K562 (cell line): ENCODE measurements at regions not wholly inside any gene's neighbourhood (a gene's known extent, or its start where the extent isn't known, plus 50 kb on each side); places are given as distances from the start of the nearest gene placed in this dataset.

Source experiments
- ATAC-seq: fragments of 200-7000 bp; cut with Tn5 transposase; 3 replicates; pipeline ENCODE4 v1.9.1; 2020; ENCODE audit warnings: moderate library complexity
- BruUV-seq: library from RNA; stranded (reverse); fragments of 400-500 nt; replicated peaks from 2 replicates; lab custom pipeline; 2021; lab: Mats Ljungman, UMichigan
- CTCF ChIA-PET: fragments of 300-600 bp; formaldehyde crosslinking; extraction: SDS; loops from one replicate; lab custom pipeline; 2021; ENCODE audit warnings: low intra/inter-chr PET ratio; lab: Yijun Ruan, JAX
- POLR2A ChIA-PET: fragments of 300-600, 350-650 bp; sonication (Branson Sonifier 250); formaldehyde crosslinking; extraction: SDS; loops from one replicate; lab custom pipeline; 2021; ENCODE audit warnings: antibody characterized with exemption, inconsistent platforms; lab: Yijun Ruan, JAX
- DNase-seq, 4 experiments: peaks; one replicate each; pipeline versions ENCODE4 v3.0.0 to v3.0.0-alpha.2; 2011 to 2018; ENCODE audit warnings: low spot score in 3 of 4, mixed read lengths in 3 of 4; ENCODE audit errors: extremely low read depth in 1 of 4
- FAIRE-seq: peaks from 2 replicates; lab custom pipeline; 2011; peaks lifted over from hg19 to GRCh38; lab: Jason Lieb, UNC
- H2AFZ ChIP-seq: 2 replicates; pipeline ENCODE4 v1.6.0; 2011; ENCODE audit warnings: low read depth, low read length, control low read depth, inconsistent platforms
- H3K27ac ChIP-seq: fragments of 200-600 bp; 3 replicates; pipeline ENCODE4 v1.8.0; 2011; ENCODE audit warnings: low read depth, mild to moderate bottlenecking, control low read depth, inconsistent platforms, low read length, moderate library complexity, mixed read lengths; ENCODE audit errors: extremely low read depth
- H3K27me3 ChIP-seq, 2 experiments: fragments of 300-600 bp in 1 of 2; 2 replicates in 1 of 2; 3 replicates in 1 of 2; pipeline versions ENCODE4 v1.6.0 to v1.8.0; 2011; ENCODE audit warnings: inconsistent platforms in 2 of 2, low read length in 2 of 2, mild to moderate bottlenecking in 1 of 2, mixed read lengths in 1 of 2, moderate library complexity in 1 of 2; ENCODE audit not compliant: control insufficient read depth in 2 of 2, insufficient read depth in 2 of 2
- H3K36me3 ChIP-seq: fragments of 300-600 bp; 3 replicates; pipeline ENCODE4 v1.8.0; 2011; ENCODE audit warnings: mild to moderate bottlenecking, low read length, inconsistent platforms; ENCODE audit not compliant: control insufficient read depth, insufficient read depth
- H3K4me1 ChIP-seq, 2 experiments: fragments of 200-600 bp in 1 of 2; replicated peaks in 1 of 2; 2 replicates in 1 of 2; 3 replicates in 1 of 2; pipeline versions ENCODE4 v1.5.1 to v1.8.0; 2011; ENCODE audit warnings: inconsistent platforms in 2 of 2, low read length in 2 of 2, mild to moderate bottlenecking in 1 of 2, mixed read lengths in 1 of 2, moderate library complexity in 1 of 2; ENCODE audit not compliant: control insufficient read depth in 2 of 2, insufficient read depth in 2 of 2
- H3K4me2 ChIP-seq: 2 replicates; pipeline ENCODE4 v1.6.1; 2011; ENCODE audit warnings: low read length, control low read depth, inconsistent platforms, mixed read lengths; ENCODE audit not compliant: insufficient read depth
- H3K4me3 ChIP-seq: fragments of 200-600 bp; sonication (generic), shearing (Covaris generic); 2 replicates; pipeline ENCODE4 v1.5.1; 2016; ENCODE audit warnings: control low read depth, inconsistent platforms
- H3K79me2 ChIP-seq: fragments of 200-600 bp; 3 replicates; pipeline ENCODE4 v1.8.0; 2011; ENCODE audit warnings: low read length, inconsistent platforms; ENCODE audit not compliant: control insufficient read depth, insufficient read depth
- H3K9ac ChIP-seq, 2 experiments: 2 replicates each; pipeline versions ENCODE4 v1.6.0 to v1.6.1; 2011; ENCODE audit warnings: low read depth in 2 of 2, low read length in 2 of 2, control low read depth in 1 of 2, inconsistent platforms in 1 of 2, mild to moderate bottlenecking in 1 of 2, mixed read lengths in 1 of 2; ENCODE audit not compliant: insufficient read depth in 1 of 2
- H3K9me1 ChIP-seq: one replicate; pipeline ENCODE4 v1.6.0; 2011; ENCODE audit warnings: inconsistent platforms, mild to moderate bottlenecking, low read length, moderate library complexity; ENCODE audit not compliant: control insufficient read depth, insufficient read depth
- H3K9me3 ChIP-seq: replicated peaks from 2 replicates; pipeline ENCODE4 v1.5.1; 2011; ENCODE audit warnings: low read depth, low read length, inconsistent platforms; ENCODE audit not compliant: control insufficient read depth, insufficient read depth
- H4K20me1 ChIP-seq: replicated peaks from 2 replicates; pipeline ENCODE4 v1.6.1; 2011; ENCODE audit warnings: low read length, inconsistent platforms, mixed read lengths; ENCODE audit not compliant: control insufficient read depth, insufficient read depth
- FOSL1 ChIP-seq: fragments of 200-800 bp; sonication (Bioruptor generic); conservative IDR thresholded peaks from 2 replicates; pipeline ENCODE4 v1.6.1; 2016; ENCODE audit warnings: missing genetic modification characterization, missing compliant biosample characterization
- MED1 ChIP-seq: sonication (generic); formaldehyde crosslinking; IDR thresholded peaks from 2 replicates; pipeline ENCODE4 v1.8.1; 2023; ENCODE audit warnings: missing genetic modification reagents, borderline replicate concordance
- RBFOX2 ChIP-seq: fragments of 200-400 bp; formaldehyde crosslinking; IDR thresholded peaks from 2 replicates; pipeline ENCODE4 v1.6.1; 2017; ENCODE audit warnings: low read depth, mild to moderate bottlenecking, low read length, moderate library complexity
- RBM25 ChIP-seq: fragments of 200-400 bp; formaldehyde crosslinking; IDR thresholded peaks from 2 replicates; pipeline ENCODE4 v1.6.1; 2018; ENCODE audit warnings: low read length, low read depth, moderate library complexity; ENCODE audit not compliant: severe bottlenecking
- STAG1 ChIP-seq: sonication (generic); formaldehyde crosslinking; IDR thresholded peaks from 2 replicates; pipeline ENCODE4 v1.5.0; 2020; ENCODE audit warnings: missing genetic modification reagents, borderline replicate concordance
- ZFP30 ChIP-seq: fragments of 250-450 bp; sonication (Bioruptor Pico); IDR thresholded peaks from 2 replicates; pipeline ENCODE4 v1.8.0; 2022; ENCODE audit warnings: moderate library complexity, mild to moderate bottlenecking, inconsistent platforms, borderline replicate concordance
- ZFP36 ChIP-seq: fragments of 150-350 bp; IDR thresholded peaks from 2 replicates; pipeline ENCODE4 v1.6.1; 2018; ENCODE audit warnings: low read length, low read depth; ENCODE audit not compliant: partially characterized antibody
- ZFPM2 ChIP-seq: fragments of 250-450 bp; sonication (Bioruptor Pico); IDR thresholded peaks from 2 replicates; pipeline ENCODE4 v1.5.1; 2022; ENCODE audit warnings: mild to moderate bottlenecking
- ZNF445 ChIP-seq: fragments of 250-450 bp; sonication (Bioruptor Pico); IDR thresholded peaks from 2 replicates; pipeline ENCODE4 v1.4.0; 2020; ENCODE audit warnings: low read depth, mild to moderate bottlenecking, moderate library complexity
- ZNF696 ChIP-seq: fragments of 250-450 bp; sonication (Bioruptor Pico); conservative IDR thresholded peaks from 2 replicates; pipeline ENCODE4 v1.4.0; 2020; ENCODE audit warnings: mild to moderate bottlenecking, moderate library complexity
- WGBS: fragments of 100-300 bp; shearing (Covaris generic); methylation state at CpG from one replicate; pipeline ENCODE4 v1.1.6; 2016; ENCODE audit warnings: low coverage, mixed read lengths; ENCODE audit not compliant: insufficient coverage; ENCODE audit errors: missing lambda C conversion rate; 5-methylcytosine and 5-hydroxymethylcytosine counted together
- in situ Hi-C: fragments of 300-500 bp; cut with MboI; formaldehyde crosslinking; loops from 4 replicates; pipeline ENCODE4 v1.15.0; 2018; ENCODE audit warnings: inconsistent platforms, mixed read lengths
- intact Hi-C: fragments of 100-400 bp; cut with micrococcal nuclease; formaldehyde crosslinking; loops from 2 replicates; pipeline ENCODE4 v1.14.2; 2022

GRCh38 chrX:131202766-131203165 is 86.3 kb downstream of the IGSF1 start:
- no peaks in the 10 kb centered on the region for H3K79me2 ChIP-seq
- no peak overlapping the region for H3K27ac ChIP-seq
- no peaks in the 10 kb centered on the region for H3K9me3 ChIP-seq
- DNase-seq (no peak), ATAC-seq (no peak), FAIRE-seq (no peak)
- H3K4me1 ChIP-seq = no peaks in the 10 kb centered on the region
- no peaks in the 10 kb centered on the region for H3K27me3 ChIP-seq
- no peaks in the 10 kb centered on the region for H4K20me1 ChIP-seq
- no peak overlapping the region for H2AFZ ChIP-seq
- CTCF ChIA-PET = no interaction called here
- in situ Hi-C loops = no loop called here
- no peaks in the 10 kb centered on the region for H3K9me1 ChIP-seq
- WGBS = 0% methylated on average over 1 of the region's 1 CpG
- POLR2A ChIA-PET = no interaction called here
- no peak for TF ChIP-seq ZFP30 (CRISPR knock-in tag)
- no peak for TF ChIP-seq FOSL1 (tag)
- TF ChIP-seq STAG1 (CRISPR knock-in tag) = no peak
- TF ChIP-seq ZFPM2 (CRISPR knock-in tag) = no peak
- no peak for TF ChIP-seq MED1
- TF ChIP-seq RBM25 = peak; percentile 81
- no peak for TF ChIP-seq ZNF696 (CRISPR knock-in tag)
- TF ChIP-seq ZNF445 (CRISPR knock-in tag) = no peak
- TF ChIP-seq ZFP36 = peak; percentile 25
- no peak for TF ChIP-seq RBFOX2
- H3K36me3 ChIP-seq = no peaks in the 10 kb centered on the region
- H3K4me2 ChIP-seq = no peak overlapping the region
- BruUV-seq = no TSS peak
- no peak overlapping the region for H3K4me3 ChIP-seq
- intact Hi-C loops = no loop called here
- no peak overlapping the region for H3K9ac ChIP-seq
